KOPT-K1 (cell line): ENCODE measurements at regions not wholly inside any gene's neighbourhood (a gene's known extent, or its start where the extent isn't known, plus 50 kb on each side); places are given as distances from the start of the nearest gene placed in this dataset.
"Not testable (repeated sequence)": the region's sequence is repeated elsewhere in the genome, so short reads cannot be mapped to it uniquely, and the experiment has no call there.

Source experiments
- H3K27ac ChIP-seq: fragments of 200-600 bp; sonication (generic); 2 replicates; pipeline ENCODE4 v1.5.1; 2016; ENCODE audit warnings: antibody characterized with exemption, mild to moderate bottlenecking, low read depth, low read length; ENCODE audit not compliant: poor library complexity, severe bottlenecking
- H3K36me3 ChIP-seq: fragments of 200-600 bp; sonication (generic); 2 replicates; pipeline ENCODE4 v1.5.1; 2017; ENCODE audit warnings: antibody characterized with exemption, mild to moderate bottlenecking, low read length, moderate library complexity; ENCODE audit not compliant: insufficient read depth
- H3K9me3 ChIP-seq: fragments of 200-600 bp; sonication (generic); 2 replicates; pipeline ENCODE4 v1.5.1; 2017; ENCODE audit warnings: antibody characterized with exemption, low read length, mild to moderate bottlenecking; ENCODE audit not compliant: insufficient read depth, poor library complexity, severe bottlenecking

DNA sequence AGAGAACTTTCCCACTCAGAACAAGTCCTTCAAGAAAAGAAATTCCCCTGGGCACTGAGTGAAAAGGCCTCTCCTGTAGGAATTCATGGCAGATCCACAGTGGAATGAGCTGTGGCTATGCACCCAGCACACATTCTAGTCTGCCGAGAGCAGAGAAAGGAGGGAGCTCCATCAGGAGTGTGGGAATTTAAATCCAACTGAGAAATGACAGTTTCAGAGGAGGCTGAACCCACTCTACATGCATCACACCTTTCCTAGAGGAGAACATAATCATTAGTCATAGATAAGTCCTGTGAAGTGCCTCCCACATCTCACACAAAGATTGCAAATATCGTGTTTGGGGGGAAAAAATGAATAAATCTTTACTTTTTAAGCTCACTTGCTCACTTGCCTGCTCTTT, 530.2 kb upstream of the HTR1E start:
- Histone ChIP-seq H3K9me3 (no peaks in the 10 kb centered on the region), H3K27ac (no peak overlapping the region), H3K36me3 (no peaks in the 10 kb centered on the region)

DNA sequence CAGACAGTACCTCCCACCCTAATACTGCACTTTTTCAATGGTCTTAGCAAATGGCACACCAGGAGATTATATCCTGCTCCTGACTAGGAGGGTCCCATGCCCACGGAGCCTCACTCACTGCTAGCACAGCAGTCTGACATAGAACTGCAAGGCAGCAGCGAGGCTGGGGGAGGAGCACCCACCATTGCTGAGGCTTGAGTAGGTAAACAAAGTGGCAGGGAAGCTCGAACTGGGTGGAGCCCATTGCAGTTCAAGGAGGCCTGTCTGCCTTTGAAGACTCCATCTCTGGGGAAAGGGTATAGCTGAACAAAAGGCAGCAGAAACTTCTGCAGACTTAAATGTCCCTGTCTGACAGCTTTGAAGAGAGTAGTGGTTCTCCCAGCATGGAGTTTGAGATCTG, 544.5 kb upstream of the HTR1E start:
- H3K27ac ChIP-seq, H3K36me3 ChIP-seq, H3K9me3 ChIP-seq: not testable (repeated sequence)

DNA sequence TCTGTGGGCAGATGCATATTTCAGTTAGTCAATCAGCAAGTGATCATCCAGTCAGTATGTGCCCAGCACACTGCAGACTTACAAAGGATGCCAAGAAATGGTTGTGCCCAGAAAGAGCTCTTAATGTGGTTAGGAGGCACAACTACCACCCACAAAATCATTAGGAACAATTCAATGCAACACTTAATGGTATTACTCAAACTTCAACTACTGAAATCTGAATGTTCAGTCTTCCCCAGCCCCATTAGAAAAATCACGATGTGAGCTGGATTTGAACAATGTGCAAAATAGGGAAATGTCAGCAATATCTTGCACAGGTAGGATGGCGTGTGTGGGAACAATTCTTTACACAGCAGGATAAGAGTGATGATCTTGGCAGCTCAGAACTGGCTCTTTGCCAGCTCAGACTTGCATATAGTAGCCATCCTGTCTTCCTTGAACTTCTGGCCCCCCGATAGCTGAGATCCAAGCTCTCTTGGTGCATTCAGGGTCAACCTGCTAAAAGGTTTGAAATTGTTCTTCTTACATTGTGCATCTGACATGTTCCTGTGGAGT, 556.7 kb upstream of the HTR1E start:
- Histone ChIP-seq H3K9me3 (no peaks in the 10 kb centered on the region), H3K27ac (no peak overlapping the region)

DNA sequence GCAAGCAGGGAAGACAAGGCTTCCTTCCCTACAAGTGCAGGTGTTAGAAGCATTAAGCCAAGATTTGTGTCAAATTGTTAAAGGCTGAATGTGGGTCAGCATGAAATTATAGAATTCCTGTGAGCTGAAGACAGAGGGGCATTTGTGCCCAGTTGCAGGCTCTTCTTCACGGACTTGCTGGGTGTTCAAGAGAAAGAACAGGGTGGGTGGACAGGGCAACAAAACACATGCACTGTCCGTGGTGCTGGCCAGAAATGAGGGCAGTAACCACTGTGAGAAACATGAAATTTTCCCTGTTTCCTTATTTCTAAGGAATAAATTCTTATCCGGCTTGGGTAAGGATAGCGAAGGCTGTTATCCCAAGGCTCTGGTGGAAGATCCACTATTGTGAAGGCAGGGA, 579.5 kb upstream of the HTR1E start:
- no peaks in the 10 kb centered on the region for H3K36me3 ChIP-seq
- no peaks in the 10 kb centered on the region for H3K9me3 ChIP-seq

More for the DNA sequence above, 556.7 kb upstream of the HTR1E start:
- H3K36me3 ChIP-seq, result no peaks in the 10 kb centered on the region

DNA sequence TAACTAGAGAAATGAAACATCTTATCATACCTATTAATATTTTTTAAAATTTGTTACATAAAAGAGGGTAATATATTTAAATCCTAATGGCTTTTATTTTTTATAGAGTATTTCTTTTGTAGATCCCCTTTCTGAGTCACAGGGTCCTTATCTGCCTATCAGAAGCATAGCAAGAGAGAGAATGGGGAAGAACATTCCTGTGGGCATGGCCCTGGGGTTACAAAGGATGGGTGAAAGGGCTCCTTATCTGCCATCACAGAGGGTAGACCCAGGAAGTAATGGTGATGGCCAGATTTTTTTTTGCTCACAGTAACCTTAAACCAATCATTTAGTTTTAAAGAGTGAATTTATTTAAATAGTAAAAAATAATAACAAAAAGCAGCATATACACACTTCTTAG, 582.1 kb upstream of the HTR1E start:
- Histone ChIP-seq H3K9me3 (no peaks in the 10 kb centered on the region), H3K27ac (no peak overlapping the region), H3K36me3 (no peaks in the 10 kb centered on the region)

More for the DNA sequence above, 579.5 kb upstream of the HTR1E start:
- H3K27ac ChIP-seq, result no peak overlapping the region

DNA sequence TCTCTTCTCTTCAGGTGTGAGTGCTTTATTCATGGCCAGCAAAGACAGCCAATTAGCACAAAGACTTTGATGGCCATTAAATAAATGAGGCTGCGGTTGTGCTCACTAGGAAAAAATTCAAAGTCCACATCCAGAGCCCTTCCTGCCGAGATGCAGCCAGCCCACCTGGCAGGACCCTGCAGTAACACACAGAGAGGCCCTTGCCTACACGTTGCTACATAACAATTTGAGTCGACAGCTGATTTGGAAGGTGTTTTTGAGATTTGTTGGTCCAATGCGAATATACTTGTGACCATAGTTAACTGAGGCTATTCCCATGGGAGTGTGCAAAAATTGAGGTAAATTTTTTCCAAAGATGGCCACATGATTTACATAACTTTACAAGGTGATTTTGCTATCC, 605.4 kb upstream of the HTR1E start:
- Histone ChIP-seq H3K36me3 (no peaks in the 10 kb centered on the region), H3K9me3 (no peaks in the 10 kb centered on the region), H3K27ac (no peak overlapping the region)

DNA sequence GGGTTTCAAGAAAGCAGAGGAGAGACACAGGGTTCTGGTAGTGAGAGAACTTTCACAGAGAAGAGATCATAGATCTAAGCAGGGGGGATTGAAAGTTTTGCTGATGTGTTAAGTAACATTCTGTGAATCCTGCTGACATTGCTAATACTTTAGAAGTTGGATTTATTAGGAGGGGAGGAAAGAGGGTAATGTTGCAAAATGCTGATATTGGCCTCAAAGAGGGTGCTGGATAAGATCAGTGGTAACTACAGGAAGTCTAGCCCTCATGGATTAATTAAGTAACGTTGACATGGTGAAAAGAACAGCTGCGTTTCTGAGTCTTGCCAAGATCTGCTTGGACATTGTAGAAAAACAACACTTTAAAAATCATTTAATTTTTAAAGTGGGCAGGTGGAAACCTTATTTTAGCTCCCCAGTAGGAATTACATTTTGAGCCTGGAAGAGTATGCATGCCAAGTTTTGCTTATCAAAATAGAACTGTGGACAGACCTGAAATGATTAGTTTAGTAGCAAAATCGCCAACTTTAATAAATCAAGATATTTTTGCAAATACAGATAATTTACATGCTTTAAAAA, 606.0 kb upstream of the HTR1E start:
- Histone ChIP-seq H3K27ac (no peak overlapping the region), H3K9me3 (no peaks in the 10 kb centered on the region), H3K36me3 (no peaks in the 10 kb centered on the region)

DNA sequence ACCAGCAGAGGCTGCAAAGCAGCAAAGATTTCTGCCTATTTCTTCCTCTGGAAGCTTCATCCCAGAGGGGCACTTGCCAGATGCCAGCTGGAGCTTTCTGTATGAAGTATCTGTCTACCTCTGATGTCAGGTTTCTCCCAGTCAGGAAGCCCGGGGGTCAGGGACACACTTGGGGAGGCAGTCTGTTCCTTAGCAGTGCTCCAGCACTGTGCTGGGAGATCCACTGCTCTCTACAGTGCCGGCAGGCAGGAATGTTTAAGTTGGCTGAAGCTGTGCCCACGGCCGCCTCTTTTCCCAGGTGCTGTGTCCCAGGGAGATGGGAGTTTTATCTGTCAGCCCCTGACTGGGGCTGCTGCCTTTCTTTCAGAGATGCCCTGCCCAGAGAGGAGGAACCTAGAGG, 631.1 kb upstream of the HTR1E start:
- Histone ChIP-seq H3K9me3 (no peaks in the 10 kb centered on the region), H3K27ac (no peak overlapping the region), H3K36me3 (no peaks in the 10 kb centered on the region)

DNA sequence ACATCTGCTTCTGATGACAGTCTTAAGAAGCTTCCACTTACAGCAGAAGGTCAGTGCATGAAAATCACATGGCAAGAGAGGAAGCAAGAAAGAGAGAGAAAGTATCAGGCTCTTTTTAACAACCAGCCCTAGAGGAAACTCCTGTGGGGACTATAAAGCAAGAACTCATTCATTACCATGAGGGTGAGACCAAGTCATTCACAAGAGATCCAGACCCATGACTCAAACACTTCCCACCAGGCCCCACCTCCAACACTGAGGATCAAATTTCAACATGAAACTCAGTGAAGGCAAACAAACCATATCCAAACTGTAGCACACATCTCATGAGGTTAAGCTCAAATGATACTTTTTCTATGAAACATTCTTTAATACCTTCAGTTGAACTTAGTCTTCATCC, 643.2 kb upstream of the SYNCRIP start:
- Histone ChIP-seq H3K36me3 (no peaks in the 10 kb centered on the region), H3K27ac (no peak overlapping the region), H3K9me3 (no peaks in the 10 kb centered on the region)

DNA sequence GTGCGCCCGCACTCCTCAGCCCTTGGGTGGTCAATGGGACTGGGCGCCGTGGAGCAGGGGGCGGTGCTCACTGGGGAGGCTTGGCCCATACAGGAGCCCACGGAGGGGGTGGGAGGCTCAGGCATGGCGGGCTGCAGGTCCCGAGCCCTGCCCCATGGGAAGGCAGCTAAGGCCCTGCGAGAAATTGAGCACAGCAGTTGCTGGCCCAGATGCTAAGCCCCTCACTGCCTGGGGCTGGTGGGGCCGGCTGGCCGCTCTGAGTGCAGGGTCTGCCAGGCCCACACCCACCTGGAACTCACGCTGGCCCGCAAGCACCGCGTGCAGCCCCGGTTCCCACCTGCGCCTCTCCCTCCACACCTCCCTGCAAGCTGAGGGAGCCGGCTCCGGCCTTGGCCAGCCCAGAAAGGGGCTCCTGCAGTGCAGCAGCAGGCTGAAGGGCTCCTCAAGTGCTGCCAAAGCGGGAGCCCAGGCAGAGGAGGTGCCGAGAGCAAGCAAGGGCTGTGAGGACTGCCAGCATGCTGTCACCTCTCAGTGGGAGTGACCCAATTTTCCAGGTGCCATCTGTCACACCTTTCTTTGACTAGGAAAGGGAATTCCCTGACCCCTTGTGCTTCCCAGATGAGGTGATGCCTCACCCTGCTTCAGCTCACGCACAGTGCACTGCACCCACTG, 642.3 kb upstream of the SYNCRIP start:
- H3K36me3 ChIP-seq, H3K9me3 ChIP-seq, H3K27ac ChIP-seq: not testable (repeated sequence)

DNA sequence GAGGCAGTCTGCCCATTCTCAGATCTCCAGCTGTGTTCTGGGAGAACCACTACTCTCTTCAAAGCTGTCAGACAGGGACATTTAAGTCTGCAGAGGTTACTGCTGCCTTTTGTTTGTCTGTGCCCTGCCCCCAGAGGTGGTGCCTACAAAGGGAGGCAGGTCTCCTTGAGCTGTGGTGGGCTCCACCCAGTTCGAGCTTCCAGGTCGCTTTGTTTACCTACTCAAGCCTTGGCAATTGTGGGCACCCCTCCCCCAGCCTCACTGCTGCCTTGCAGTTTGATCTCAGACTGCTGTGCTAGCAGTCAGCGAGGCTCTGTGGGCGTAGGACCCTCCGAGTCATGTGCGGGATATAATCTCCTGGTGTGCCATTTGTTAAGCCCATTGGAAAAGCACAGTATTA, 640.9 kb upstream of the SYNCRIP start:
- H3K27ac ChIP-seq, H3K36me3 ChIP-seq, H3K9me3 ChIP-seq: not testable (repeated sequence)

DNA sequence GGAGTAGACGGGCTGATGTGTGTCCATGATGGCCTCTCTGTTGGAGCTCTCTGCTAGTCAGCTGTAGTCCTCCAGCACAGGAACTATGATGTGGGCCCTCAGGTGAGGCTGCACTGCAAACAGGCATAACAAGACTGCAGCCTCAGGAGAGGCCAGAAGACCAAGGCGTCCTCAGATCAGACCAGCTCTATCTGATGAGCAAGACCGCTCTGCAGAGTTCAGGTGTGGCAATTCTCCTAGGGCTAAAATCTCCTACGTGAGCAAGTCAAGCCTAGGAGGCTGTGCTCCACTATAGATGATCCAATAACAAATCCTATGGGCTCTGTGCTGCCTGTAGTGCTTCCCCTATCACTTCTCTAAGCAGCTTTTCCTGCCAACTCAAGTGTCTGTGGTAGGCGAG, 633.4 kb upstream of the SYNCRIP start:
- Histone ChIP-seq H3K36me3 (no peaks in the 10 kb centered on the region), H3K27ac (no peak overlapping the region), H3K9me3 (no peaks in the 10 kb centered on the region)

DNA sequence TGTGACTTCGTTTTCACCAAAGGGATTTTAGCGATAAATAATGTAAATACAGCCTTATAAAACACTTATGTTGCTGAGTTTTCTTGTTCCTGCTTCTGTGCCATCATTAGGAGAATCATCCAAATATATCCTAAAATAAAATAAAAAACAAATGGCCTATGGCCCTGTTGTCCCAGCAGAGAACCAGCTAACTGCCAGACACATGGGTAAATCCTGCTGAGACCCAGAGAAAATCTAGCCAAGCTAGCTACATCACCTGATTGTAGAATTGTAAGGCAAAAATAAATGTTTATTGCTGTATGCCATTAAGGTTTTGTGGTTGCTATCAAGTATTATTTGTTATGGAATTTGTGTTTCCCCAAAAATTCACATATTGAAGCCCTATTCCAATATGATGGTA, 631.2 kb upstream of the SYNCRIP start:
- Histone ChIP-seq H3K27ac (no peak overlapping the region), H3K36me3 (no peaks in the 10 kb centered on the region), H3K9me3 (no peaks in the 10 kb centered on the region)

DNA sequence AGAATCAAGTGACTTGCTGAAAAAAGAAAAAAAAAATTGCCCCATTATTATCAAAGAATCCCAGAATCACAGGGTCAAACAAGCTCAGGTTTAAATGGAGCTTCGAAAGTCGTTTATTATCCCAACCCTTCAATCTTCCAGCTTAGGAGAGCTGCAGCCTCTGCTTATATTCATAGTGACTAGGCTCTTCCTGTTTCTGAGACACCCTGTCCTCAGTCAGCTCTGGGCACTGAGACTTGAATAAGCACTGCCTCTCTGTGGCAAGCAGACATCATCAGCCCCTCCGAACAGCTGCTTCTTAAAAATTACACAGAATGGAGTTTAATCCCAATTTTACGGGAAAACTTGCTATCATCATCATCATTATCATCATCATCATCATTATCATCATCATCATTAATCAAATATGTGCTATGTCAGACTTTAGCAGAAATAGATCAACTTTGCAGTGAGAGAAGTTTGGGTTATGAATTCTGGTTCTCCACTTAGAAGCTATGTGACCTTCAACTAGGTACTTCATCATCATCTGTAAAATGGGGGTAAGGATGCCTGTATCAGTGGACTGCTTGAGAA, 614.0 kb upstream of the SYNCRIP start:
- Histone ChIP-seq H3K36me3 (no peaks in the 10 kb centered on the region), H3K27ac (no peak overlapping the region), H3K9me3 (no peaks in the 10 kb centered on the region)

DNA sequence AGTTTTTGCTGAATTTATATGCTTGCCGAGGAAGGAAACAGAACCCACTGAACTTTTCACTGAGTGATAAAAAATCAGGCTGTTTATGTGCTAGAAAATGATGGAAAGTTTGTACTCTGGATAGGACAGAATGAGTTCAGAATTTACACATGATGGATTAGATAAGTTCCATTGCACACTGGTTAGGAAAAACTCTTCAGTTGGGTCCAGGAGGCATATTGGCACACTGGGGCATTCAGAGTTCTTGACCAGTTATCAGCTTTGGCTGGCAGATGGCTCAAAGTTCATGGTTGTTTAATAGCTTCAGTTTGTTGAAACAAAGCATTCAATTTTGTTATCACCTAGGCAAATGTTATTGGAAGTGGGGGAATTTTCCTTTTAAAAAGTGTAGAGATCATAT, 613.3 kb upstream of the SYNCRIP start:
- Histone ChIP-seq H3K36me3 (no peaks in the 10 kb centered on the region), H3K27ac (no peak overlapping the region), H3K9me3 (no peaks in the 10 kb centered on the region)

DNA sequence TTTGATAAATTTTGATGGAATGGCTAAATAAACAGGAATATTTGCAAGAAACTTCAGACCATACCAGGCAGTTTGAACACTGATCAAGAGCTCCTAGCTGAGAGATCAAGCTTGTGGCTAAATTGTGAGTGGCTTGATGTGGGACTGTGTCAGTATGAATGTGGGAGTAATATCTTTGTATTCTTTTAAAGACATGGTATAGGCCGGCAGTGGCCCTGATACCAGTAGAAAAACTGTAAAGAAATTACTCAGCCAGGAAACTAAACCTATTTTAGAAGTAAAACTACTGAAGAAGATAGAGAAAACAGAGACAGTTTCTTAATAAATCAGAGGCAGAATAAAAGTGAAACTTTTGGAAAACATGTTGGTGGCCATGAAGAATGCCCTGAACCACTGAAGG, 608.4 kb upstream of the SYNCRIP start:
- Histone ChIP-seq H3K9me3 (no peaks in the 10 kb centered on the region), H3K27ac (no peak overlapping the region), H3K36me3 (no peaks in the 10 kb centered on the region)
